GDM1 (cell line): ENCODE measurements at regions not wholly inside any gene's neighbourhood (a gene's known extent, or its start where the extent isn't known, plus 50 kb on each side); places are given as distances from the start of the nearest gene placed in this dataset.
"Not testable (repeated sequence)": the region's sequence is repeated elsewhere in the genome, so short reads cannot be mapped to it uniquely, and the experiment has no call there.

Experiments
- DNase-seq: peaks from one replicate; lab custom pipeline; 2025; lab: John Stamatoyannopoulos, UW

DNA sequence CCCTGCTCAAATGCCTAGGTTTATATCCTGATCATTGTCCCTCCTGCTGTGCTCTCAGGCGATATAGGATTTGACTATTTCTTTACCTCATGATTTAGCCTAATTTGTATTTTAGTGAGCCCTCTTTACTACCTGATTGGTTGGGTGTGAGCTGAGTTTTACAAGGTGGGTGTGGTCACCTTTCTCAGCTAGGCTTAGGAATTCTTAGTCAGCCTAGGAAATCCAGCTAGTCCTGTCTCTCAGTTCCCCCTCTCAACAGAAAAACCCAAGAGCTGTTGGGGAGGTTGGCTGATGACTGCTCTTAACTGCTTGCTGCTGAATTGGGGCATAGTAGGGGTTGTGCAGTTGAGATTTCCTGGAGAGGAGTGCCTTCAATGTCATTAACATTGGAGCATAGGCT lies 100.5 kb upstream of the AADAT start:
- no peak for DNase-seq

DNA sequence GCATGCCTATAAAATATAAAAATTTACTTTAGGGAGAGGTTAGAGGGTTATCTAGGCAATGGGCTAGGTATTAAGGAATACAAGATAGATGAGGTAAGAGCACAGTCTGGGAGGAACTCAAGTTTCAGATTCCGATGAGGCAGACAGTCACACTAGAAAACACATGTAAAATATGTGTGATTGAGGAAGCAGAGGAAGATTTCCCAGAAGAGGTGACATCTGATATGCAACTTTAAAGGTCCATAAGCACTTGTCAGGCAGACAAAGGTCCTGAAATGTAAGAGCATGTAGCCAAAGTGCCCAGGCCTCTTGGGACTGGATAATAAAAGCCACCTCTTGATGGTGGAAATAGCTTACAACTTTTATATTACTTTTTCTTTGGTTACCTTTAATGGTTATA lies 81.1 kb upstream of the AADAT start:
- no peak for DNase-seq

DNA sequence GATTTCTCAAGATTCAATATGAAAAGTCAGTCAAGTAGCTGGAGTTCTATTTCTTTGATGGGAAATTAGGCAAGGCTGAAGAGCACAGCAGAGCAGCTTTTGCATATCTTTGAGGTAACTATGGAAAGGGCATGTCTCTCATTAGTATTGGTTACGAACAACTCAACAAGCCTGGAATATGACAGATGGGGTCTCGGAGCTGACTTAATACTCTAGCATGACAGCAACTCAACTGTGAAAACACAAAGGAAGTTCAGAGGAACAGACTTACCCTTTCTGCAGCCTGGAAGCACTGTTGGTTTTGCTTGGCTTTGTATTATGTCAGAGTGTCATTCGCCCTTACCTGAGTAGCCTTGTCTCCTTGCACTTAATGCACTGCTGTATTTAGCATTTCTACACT lies 79.9 kb upstream of the AADAT start:
- DNase-seq = no peak

DNA sequence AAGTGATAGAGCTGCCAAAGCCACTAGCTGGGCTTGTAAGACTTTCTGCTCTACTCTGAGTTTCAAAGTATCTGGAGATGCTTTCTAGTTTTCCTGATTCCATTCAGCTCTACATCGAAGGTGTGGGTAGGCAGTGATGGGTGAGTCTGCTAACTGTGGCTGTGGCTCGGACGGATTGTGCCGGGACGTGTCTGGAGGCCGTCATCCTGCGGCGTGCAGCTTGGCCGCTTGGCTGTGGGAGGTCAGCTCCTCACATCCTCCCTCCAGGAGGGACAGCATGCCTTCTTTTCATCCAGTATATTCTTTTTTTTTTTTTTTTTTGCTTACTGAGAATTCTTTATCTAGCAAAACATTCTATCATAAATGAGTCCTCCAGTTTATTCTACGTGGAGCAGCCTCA lies 77.9 kb upstream of the AADAT start:
- no peak for DNase-seq

DNA sequence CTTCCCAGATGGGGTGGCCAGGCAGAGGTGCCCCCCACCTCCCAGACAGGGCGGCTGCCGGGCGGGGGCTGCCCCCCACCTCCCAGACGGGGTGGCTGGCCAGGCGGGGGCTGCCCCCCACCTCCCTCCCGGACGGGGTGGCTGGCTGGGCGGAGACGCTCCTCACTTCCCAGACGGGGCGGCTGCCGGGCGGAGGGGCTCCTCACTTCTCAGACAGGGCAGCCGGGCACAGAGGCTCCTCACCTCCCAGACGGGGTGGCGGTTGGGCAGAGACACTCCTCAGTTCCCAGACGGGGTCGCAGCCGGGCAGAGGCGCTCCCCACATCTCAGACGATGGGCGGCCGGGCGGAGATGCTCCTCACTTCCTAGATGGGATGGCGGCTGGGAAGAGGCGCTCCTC lies 76.4 kb upstream of the AADAT start:
- DNase-seq = not testable (repeated sequence)

DNA sequence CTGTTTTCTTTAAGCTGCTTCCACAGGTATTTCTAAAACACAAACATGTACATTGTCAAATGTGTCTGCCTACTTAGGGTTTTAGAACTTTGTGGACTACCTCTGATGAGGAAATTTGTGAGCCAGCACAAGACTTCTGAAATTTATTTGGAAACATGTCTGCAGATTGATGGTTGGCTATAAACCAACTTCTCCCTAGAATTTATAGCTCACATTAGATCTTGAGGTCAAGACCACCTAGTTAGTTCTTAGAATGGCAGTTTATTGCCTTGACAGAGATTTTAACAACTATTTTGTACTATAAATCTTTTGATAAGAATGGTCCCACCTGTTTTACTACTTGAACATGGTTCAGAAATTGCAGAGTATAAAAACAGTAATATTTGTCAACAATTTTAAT lies 72.7 kb upstream of the AADAT start:
- DNase-seq = no peak

DNA sequence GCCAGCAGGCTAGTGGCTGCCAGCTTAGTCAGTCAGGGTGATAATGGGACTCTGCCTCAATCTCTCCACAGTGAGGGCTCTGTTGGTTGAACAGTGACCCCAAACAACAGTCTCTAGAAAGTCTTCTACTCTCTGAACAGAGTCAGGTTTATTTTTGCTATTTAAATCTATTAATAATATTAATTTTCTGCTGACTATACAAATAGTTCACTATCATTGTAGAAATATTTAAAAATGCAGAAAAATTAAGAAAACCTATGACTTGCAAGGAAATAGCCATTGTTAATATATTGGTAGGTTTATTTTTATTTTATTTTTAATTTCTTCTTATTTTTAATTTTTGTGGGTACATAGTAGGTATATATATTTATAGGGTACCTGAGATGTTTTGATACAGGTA lies 67.9 kb upstream of the AADAT start:
- no peak for DNase-seq

DNA sequence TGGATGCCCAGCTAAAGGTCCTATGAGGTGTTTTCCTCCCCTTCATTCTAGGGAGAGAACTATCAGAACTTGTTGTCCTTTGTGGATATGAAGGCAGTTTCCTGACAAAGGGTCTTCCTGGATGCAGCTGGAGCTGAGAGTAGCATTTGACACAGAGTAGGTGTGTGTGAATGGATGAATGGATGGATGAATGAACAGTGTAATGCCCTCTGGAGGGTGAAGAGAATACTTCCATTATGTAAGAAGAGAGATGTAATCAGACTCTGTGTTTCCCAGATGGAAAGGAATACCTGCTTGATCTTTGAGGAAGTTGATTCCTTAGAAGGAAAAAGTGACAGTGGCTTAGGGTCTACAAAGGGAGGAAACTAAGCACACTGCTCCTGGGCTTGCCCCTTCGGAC lies 55.4 kb upstream of the AADAT start:
- DNase-seq = no peak

DNA sequence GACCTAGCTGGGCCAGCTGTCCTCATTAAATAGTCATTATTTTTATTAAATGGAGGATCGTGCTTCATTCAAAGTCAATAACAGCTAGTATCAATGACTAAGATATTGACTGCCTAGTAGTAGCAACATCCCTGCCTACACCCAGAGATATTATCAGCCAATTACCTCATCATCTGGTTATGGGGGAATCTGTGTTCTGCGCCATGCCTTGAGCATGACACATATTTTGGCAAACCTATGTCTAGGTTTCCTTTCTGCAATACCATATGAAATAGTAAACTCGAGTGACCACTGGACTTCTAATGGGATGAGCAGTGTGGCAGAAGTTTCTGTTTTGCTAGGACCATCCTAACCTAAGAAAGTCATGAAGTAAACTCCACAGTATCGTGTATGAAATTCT lies 50.0 kb upstream of the AADAT start:
- DNase-seq = no peak
